Mammary epithelial cell (primary cell): ENCODE measurements at regions not wholly inside any gene's neighbourhood (a gene's known extent, or its start where the extent isn't known, plus 50 kb on each side); places are given as distances from the start of the nearest gene placed in this dataset.

ENCODE experiments used
- EZH2 ChIP-seq: IDR thresholded peaks from 2 replicates; pipeline ENCODE4 v1.6.1; 2012; ENCODE audit warnings: low read length, inconsistent platforms, borderline replicate concordance
- TF ChIP-seq, protein P1 (sequence below), 2 donors: IDR thresholded peaks in 1 of 2; conservative IDR thresholded peaks in 1 of 2; 2 replicates each; pipeline ENCODE4 v1.5.1; 2011 to 2012; ENCODE audit warnings: inconsistent platforms in 2 of 2, low read length in 2 of 2, mild to moderate bottlenecking in 2 of 2, control low read depth in 1 of 2, low read depth in 1 of 2; ENCODE audit not compliant: insufficient read depth in 1 of 2; ENCODE audit errors: extremely low read depth in 1 of 2

DNA sequence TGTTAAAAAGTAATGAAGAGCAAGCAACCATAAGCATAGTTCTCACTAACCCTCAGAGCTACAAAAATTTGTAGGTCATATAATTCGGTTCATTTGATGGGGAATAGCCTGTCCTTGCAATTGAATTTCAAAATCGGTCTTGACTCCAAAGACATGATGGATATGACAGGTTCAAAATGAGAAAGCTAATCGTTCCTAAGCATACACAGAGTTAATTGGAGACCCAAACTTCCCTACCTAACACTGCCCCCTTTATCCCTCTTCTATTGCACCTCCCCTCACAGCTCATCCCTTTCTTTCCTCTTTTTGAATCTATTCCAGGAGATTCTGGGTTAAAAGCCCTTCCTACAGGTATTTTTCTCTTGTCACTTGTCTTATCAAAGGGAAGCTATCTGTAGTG is 390.0 kb upstream of the PTBP2 start:
- TF ChIP-seq, protein P1, sequence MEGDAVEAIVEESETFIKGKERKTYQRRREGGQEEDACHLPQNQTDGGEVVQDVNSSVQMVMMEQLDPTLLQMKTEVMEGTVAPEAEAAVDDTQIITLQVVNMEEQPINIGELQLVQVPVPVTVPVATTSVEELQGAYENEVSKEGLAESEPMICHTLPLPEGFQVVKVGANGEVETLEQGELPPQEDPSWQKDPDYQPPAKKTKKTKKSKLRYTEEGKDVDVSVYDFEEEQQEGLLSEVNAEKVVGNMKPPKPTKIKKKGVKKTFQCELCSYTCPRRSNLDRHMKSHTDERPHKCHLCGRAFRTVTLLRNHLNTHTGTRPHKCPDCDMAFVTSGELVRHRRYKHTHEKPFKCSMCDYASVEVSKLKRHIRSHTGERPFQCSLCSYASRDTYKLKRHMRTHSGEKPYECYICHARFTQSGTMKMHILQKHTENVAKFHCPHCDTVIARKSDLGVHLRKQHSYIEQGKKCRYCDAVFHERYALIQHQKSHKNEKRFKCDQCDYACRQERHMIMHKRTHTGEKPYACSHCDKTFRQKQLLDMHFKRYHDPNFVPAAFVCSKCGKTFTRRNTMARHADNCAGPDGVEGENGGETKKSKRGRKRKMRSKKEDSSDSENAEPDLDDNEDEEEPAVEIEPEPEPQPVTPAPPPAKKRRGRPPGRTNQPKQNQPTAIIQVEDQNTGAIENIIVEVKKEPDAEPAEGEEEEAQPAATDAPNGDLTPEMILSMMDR (conservative IDR thresholded peaks at IDR 0.05 in 1 of 2, IDR thresholded peaks at IDR 0.05 in 1 of 2; ENCODE audit: extremely low read depth in 1 of 2, insufficient read depth in 1 of 2, low read depth in 1 of 2, low read length in 2 of 2), result no peak
- no peak for TF ChIP-seq EZH2
